ENCODE measurements at regions not wholly inside any gene's neighbourhood (a gene's known extent, or its start where the extent isn't known, plus 50 kb on each side); places are given as distances from the start of the nearest gene placed in this dataset.

- H3K27me3 ChIP-seq = no peaks in the 10 kb centered on the region
- H3K36me3 ChIP-seq = no peaks in the 10 kb centered on the region
- H3K4me3 ChIP-seq = no peak overlapping the region
- no peak overlapping the region for H3K27ac ChIP-seq
- intact Hi-C loops (cut with DNase I) = no loop called here
- no peaks in the 10 kb centered on the region for H3K9me3 ChIP-seq
- H3K9ac ChIP-seq (ENCODE audit: low read depth in 2 of 2, low read length in 2 of 2) = no peak overlapping the region
- TF ChIP-seq CTCF (IDR thresholded peaks at IDR 0.05) = no peak
- no peak for DNase-seq
- no peaks in the 10 kb centered on the region for H3K4me1 ChIP-seq
These were observed 938.4 kb upstream of the SEMA6D start for GRCh38 chr15:46778876-46779275.

- H3K36me3 ChIP-seq = no peaks in the 10 kb centered on the region
- no peak for DNase-seq
- no peaks in the 10 kb centered on the region for H3K4me1 ChIP-seq
- H3K27me3 ChIP-seq = no peaks in the 10 kb centered on the region
- intact Hi-C loops (cut with DNase I) = no loop called here
- H3K9ac ChIP-seq (ENCODE audit: low read depth in 2 of 2, low read length in 2 of 2) = no peak overlapping the region
- H3K9me3 ChIP-seq = no peaks in the 10 kb centered on the region
- H3K27ac ChIP-seq = no peak overlapping the region
- no peak overlapping the region for H3K4me3 ChIP-seq
- no peak for TF ChIP-seq CTCF (IDR thresholded peaks at IDR 0.05)
These were observed 930.6 kb upstream of the SEMA6D start for GRCh38 chr15:46786590-46787285.

- TF ChIP-seq CTCF (IDR thresholded peaks at IDR 0.05) = no peak
- no peak for DNase-seq
- no peaks in the 10 kb centered on the region for H3K36me3 ChIP-seq
- intact Hi-C loops (cut with DNase I) = no loop called here
- H3K9me3 ChIP-seq = no peaks in the 10 kb centered on the region
- no peak overlapping the region for H3K4me3 ChIP-seq
- no peak overlapping the region for H3K27ac ChIP-seq
- no peaks in the 10 kb centered on the region for H3K4me1 ChIP-seq
- no peak overlapping the region for H3K9ac ChIP-seq (ENCODE audit: low read depth in 2 of 2, low read length in 2 of 2)
- H3K27me3 ChIP-seq = no peaks in the 10 kb centered on the region
These were observed 921.6 kb upstream of the SEMA6D start for GRCh38 chr15:46795685-46796084.

GRCh38 chr15:46808834-46809233 is 908.5 kb upstream of the SEMA6D start:
- Histone ChIP-seq H3K36me3 (no peaks in the 10 kb centered on the region), H3K9ac (ENCODE audit: low read depth in 2 of 2, low read length in 2 of 2) (no peak overlapping the region), H3K27me3 (no peaks in the 10 kb centered on the region), H3K9me3 (no peaks in the 10 kb centered on the region), H3K27ac (no peak overlapping the region), H3K4me3 (no peak overlapping the region), H3K4me1 (no peaks in the 10 kb centered on the region)
- DNase-seq = no peak
- no peak for TF ChIP-seq CTCF (IDR thresholded peaks at IDR 0.05)
- intact Hi-C loops (cut with DNase I) = no loop called here

- H3K9ac ChIP-seq (ENCODE audit: low read depth in 2 of 2, low read length in 2 of 2) = no peak overlapping the region
- no peaks in the 10 kb centered on the region for H3K4me1 ChIP-seq
- no peak for DNase-seq
- H3K9me3 ChIP-seq = no peaks in the 10 kb centered on the region
- H3K27ac ChIP-seq = no peak overlapping the region
- no peak overlapping the region for H3K4me3 ChIP-seq
- H3K27me3 ChIP-seq = no peaks in the 10 kb centered on the region
- TF ChIP-seq CTCF (IDR thresholded peaks at IDR 0.05) = no peak
- H3K36me3 ChIP-seq = no peaks in the 10 kb centered on the region
- intact Hi-C loops (cut with DNase I) = no loop called here
These were observed 902.1 kb upstream of the SEMA6D start for GRCh38 chr15:46815240-46815639.

All from colonic mucosa (tissue), 4 donors.